RWPE2 (cell line): ENCODE measurements at regions not wholly inside any gene's neighbourhood (a gene's known extent, or its start where the extent isn't known, plus 50 kb on each side); places are given as distances from the start of the nearest gene placed in this dataset.

Source experiments
- ATAC-seq: fragments of 200-7000 bp; cut with Tn5 transposase; 3 replicates; pipeline ENCODE4 v1.9.1; 2021; ENCODE audit warnings: low read depth
- DNase-seq: peaks from one replicate; pipeline ENCODE4 v3.0.0-alpha.2; 2020; ENCODE audit warnings: low spot score
- H3K27ac ChIP-seq: fragments of 450-650 bp; 2 replicates; pipeline ENCODE4 v1.5.1; 2017; ENCODE audit warnings: mild to moderate bottlenecking; ENCODE audit not compliant: poor library complexity, severe bottlenecking
- H3K27me3 ChIP-seq: fragments of 250-450 bp; sonication (Bioruptor Pico); 2 replicates; pipeline ENCODE4 v1.5.1; 2021; ENCODE audit warnings: mild to moderate bottlenecking, moderate library complexity; ENCODE audit not compliant: insufficient read depth, poor library complexity, severe bottlenecking
- H3K36me3 ChIP-seq: fragments of 250-450 bp; sonication (Bioruptor Pico); 2 replicates; pipeline ENCODE4 v1.5.1; 2020; ENCODE audit warnings: low read depth, mild to moderate bottlenecking, moderate library complexity
- H3K4me1 ChIP-seq: fragments of 250-450 bp; sonication (Bioruptor Pico); 2 replicates; pipeline ENCODE4 v1.5.1; 2021; ENCODE audit warnings: mild to moderate bottlenecking, moderate library complexity; ENCODE audit not compliant: insufficient read depth, poor library complexity, severe bottlenecking
- H3K4me3 ChIP-seq: fragments of 250-450 bp; sonication (Bioruptor Pico); 2 replicates; pipeline ENCODE4 v1.5.1; 2021; ENCODE audit warnings: mild to moderate bottlenecking, moderate library complexity; ENCODE audit not compliant: severe bottlenecking
- H3K9me3 ChIP-seq: fragments of 250-450 bp; sonication (Bioruptor Pico); 2 replicates; pipeline ENCODE4 v1.5.1; 2021; ENCODE audit warnings: mild to moderate bottlenecking, moderate library complexity; ENCODE audit not compliant: severe bottlenecking
- CTCF ChIP-seq: fragments of 450-650 bp; IDR thresholded peaks from one replicate; pipeline ENCODE4 v1.5.1; 2017; ENCODE audit warnings: mild to moderate bottlenecking, moderate library complexity; ENCODE audit not compliant: poor library complexity, severe bottlenecking

DNA sequence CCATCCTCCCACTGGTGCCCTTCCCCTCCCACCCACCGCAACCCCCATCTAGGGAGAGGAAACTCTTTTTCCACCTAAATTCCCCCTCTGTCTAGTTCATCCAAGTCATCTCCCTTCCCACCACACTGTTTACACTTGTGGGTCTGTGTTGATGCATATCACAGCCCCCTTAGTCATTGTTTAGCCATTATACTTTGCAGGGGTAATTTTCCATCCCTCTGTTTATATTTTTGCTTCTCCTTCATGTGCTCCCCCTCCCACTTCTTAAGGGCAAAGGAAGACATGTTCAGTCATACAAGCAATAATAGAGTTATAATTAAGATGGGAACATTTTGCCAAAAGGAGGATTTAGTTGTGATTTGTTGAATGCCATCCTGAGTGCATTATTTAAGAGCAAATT is 187.8 kb upstream of the TNP1 start:
- Histone ChIP-seq H3K27me3 (no peaks in the 10 kb centered on the region), H3K9me3 (no peaks in the 10 kb centered on the region), H3K36me3 (no peaks in the 10 kb centered on the region), H3K4me3 (no peak overlapping the region), H3K4me1 (no peaks in the 10 kb centered on the region), H3K27ac (no peak overlapping the region)
- ATAC-seq = no peak
- no peak for TF ChIP-seq CTCF
- DNase-seq = no peak

GRCh38 chr2:217047209-217047608 is 187.3 kb upstream of the TNP1 start:
- H3K36me3 ChIP-seq = no peaks in the 10 kb centered on the region
- H3K9me3 ChIP-seq = no peaks in the 10 kb centered on the region
- no peak overlapping the region for H3K4me3 ChIP-seq
- DNase-seq = no peak
- no peaks in the 10 kb centered on the region for H3K4me1 ChIP-seq
- ATAC-seq = no peak
- no peak overlapping the region for H3K27ac ChIP-seq
- no peak for TF ChIP-seq CTCF
- no peaks in the 10 kb centered on the region for H3K27me3 ChIP-seq

GRCh38 chr2:217045700-217046475 is 186.0 kb upstream of the TNP1 start:
- Histone ChIP-seq H3K36me3 (no peaks in the 10 kb centered on the region), H3K27ac (no peak overlapping the region), H3K4me3 (no peak overlapping the region), H3K9me3 (no peaks in the 10 kb centered on the region), H3K4me1 (no peaks in the 10 kb centered on the region), H3K27me3 (no peaks in the 10 kb centered on the region)
- DNase-seq (no peak), ATAC-seq (no peak)
- TF ChIP-seq CTCF = no peak

GRCh38 chr2:217040099-217040498 is 180.2 kb upstream of the TNP1 start:
- Histone ChIP-seq H3K36me3 (no peaks in the 10 kb centered on the region), H3K27me3 (no peaks in the 10 kb centered on the region), H3K4me3 (no peak overlapping the region), H3K27ac (no peak overlapping the region), H3K4me1 (no peaks in the 10 kb centered on the region), H3K9me3 (no peaks in the 10 kb centered on the region)
- no peak for ATAC-seq
- TF ChIP-seq CTCF = no peak
- no peak for DNase-seq

GRCh38 chr2:217038001-217038400 is 178.1 kb upstream of the TNP1 start:
- no peaks in the 10 kb centered on the region for H3K9me3 ChIP-seq
- TF ChIP-seq CTCF = no peak
- ATAC-seq = no peak
- no peaks in the 10 kb centered on the region for H3K36me3 ChIP-seq
- no peak overlapping the region for H3K27ac ChIP-seq
- DNase-seq = no peak
- H3K4me1 ChIP-seq = no peaks in the 10 kb centered on the region
- no peaks in the 10 kb centered on the region for H3K27me3 ChIP-seq
- H3K4me3 ChIP-seq = no peak overlapping the region
